K562 (cell line): ENCODE measurements at regions not wholly inside any gene's neighbourhood (a gene's known extent, or its start where the extent isn't known, plus 50 kb on each side); places are given as distances from the start of the nearest gene placed in this dataset.

ENCODE experiments used
- ATAC-seq: fragments of 200-7000 bp; cut with Tn5 transposase; 3 replicates; pipeline ENCODE4 v1.9.1; 2020; ENCODE audit warnings: moderate library complexity
- BruUV-seq: library from RNA; stranded (reverse); fragments of 400-500 nt; replicated peaks from 2 replicates; lab custom pipeline; 2021; lab: Mats Ljungman, UMichigan
- CTCF ChIA-PET: fragments of 300-600 bp; formaldehyde crosslinking; extraction: SDS; loops from one replicate; lab custom pipeline; 2021; ENCODE audit warnings: low intra/inter-chr PET ratio; lab: Yijun Ruan, JAX
- POLR2A ChIA-PET: fragments of 300-600, 350-650 bp; sonication (Branson Sonifier 250); formaldehyde crosslinking; extraction: SDS; loops from one replicate; lab custom pipeline; 2021; ENCODE audit warnings: antibody characterized with exemption, inconsistent platforms; lab: Yijun Ruan, JAX
- DNase-seq, 4 experiments: peaks; one replicate each; pipeline versions ENCODE4 v3.0.0 to v3.0.0-alpha.2; 2011 to 2018; ENCODE audit warnings: low spot score in 3 of 4, mixed read lengths in 3 of 4; ENCODE audit errors: extremely low read depth in 1 of 4
- FAIRE-seq: peaks from 2 replicates; lab custom pipeline; 2011; peaks lifted over from hg19 to GRCh38; lab: Jason Lieb, UNC
- H2AFZ ChIP-seq: 2 replicates; pipeline ENCODE4 v1.6.0; 2011; ENCODE audit warnings: low read depth, low read length, control low read depth, inconsistent platforms
- H3K27ac ChIP-seq: fragments of 200-600 bp; 3 replicates; pipeline ENCODE4 v1.8.0; 2011; ENCODE audit warnings: low read depth, mild to moderate bottlenecking, control low read depth, inconsistent platforms, low read length, moderate library complexity, mixed read lengths; ENCODE audit errors: extremely low read depth
- H3K27me3 ChIP-seq, 2 experiments: fragments of 300-600 bp in 1 of 2; 2 replicates in 1 of 2; 3 replicates in 1 of 2; pipeline versions ENCODE4 v1.6.0 to v1.8.0; 2011; ENCODE audit warnings: inconsistent platforms in 2 of 2, low read length in 2 of 2, mild to moderate bottlenecking in 1 of 2, mixed read lengths in 1 of 2, moderate library complexity in 1 of 2; ENCODE audit not compliant: control insufficient read depth in 2 of 2, insufficient read depth in 2 of 2
- H3K36me3 ChIP-seq: fragments of 300-600 bp; 3 replicates; pipeline ENCODE4 v1.8.0; 2011; ENCODE audit warnings: mild to moderate bottlenecking, low read length, inconsistent platforms; ENCODE audit not compliant: control insufficient read depth, insufficient read depth
- H3K4me1 ChIP-seq, 2 experiments: fragments of 200-600 bp in 1 of 2; replicated peaks in 1 of 2; 2 replicates in 1 of 2; 3 replicates in 1 of 2; pipeline versions ENCODE4 v1.5.1 to v1.8.0; 2011; ENCODE audit warnings: inconsistent platforms in 2 of 2, low read length in 2 of 2, mild to moderate bottlenecking in 1 of 2, mixed read lengths in 1 of 2, moderate library complexity in 1 of 2; ENCODE audit not compliant: control insufficient read depth in 2 of 2, insufficient read depth in 2 of 2
- H3K4me2 ChIP-seq: 2 replicates; pipeline ENCODE4 v1.6.1; 2011; ENCODE audit warnings: low read length, control low read depth, inconsistent platforms, mixed read lengths; ENCODE audit not compliant: insufficient read depth
- H3K4me3 ChIP-seq: fragments of 200-600 bp; sonication (generic), shearing (Covaris generic); 2 replicates; pipeline ENCODE4 v1.5.1; 2016; ENCODE audit warnings: control low read depth, inconsistent platforms
- H3K79me2 ChIP-seq: fragments of 200-600 bp; 3 replicates; pipeline ENCODE4 v1.8.0; 2011; ENCODE audit warnings: low read length, inconsistent platforms; ENCODE audit not compliant: control insufficient read depth, insufficient read depth
- H3K9ac ChIP-seq, 2 experiments: 2 replicates each; pipeline versions ENCODE4 v1.6.0 to v1.6.1; 2011; ENCODE audit warnings: low read depth in 2 of 2, low read length in 2 of 2, control low read depth in 1 of 2, inconsistent platforms in 1 of 2, mild to moderate bottlenecking in 1 of 2, mixed read lengths in 1 of 2; ENCODE audit not compliant: insufficient read depth in 1 of 2
- H3K9me1 ChIP-seq: one replicate; pipeline ENCODE4 v1.6.0; 2011; ENCODE audit warnings: inconsistent platforms, mild to moderate bottlenecking, low read length, moderate library complexity; ENCODE audit not compliant: control insufficient read depth, insufficient read depth
- H3K9me3 ChIP-seq: replicated peaks from 2 replicates; pipeline ENCODE4 v1.5.1; 2011; ENCODE audit warnings: low read depth, low read length, inconsistent platforms; ENCODE audit not compliant: control insufficient read depth, insufficient read depth
- H4K20me1 ChIP-seq: replicated peaks from 2 replicates; pipeline ENCODE4 v1.6.1; 2011; ENCODE audit warnings: low read length, inconsistent platforms, mixed read lengths; ENCODE audit not compliant: control insufficient read depth, insufficient read depth
- CEBPB ChIP-seq: fragments of 450-650 bp; IDR thresholded peaks from 2 replicates; pipeline ENCODE4 v1.6.1; 2016; ENCODE audit warnings: missing genetic modification characterization, missing compliant biosample characterization
- ILK ChIP-seq: fragments of 450-650 bp; IDR thresholded peaks from 2 replicates; pipeline ENCODE4 v1.6.1; 2016; ENCODE audit warnings: missing genetic modification characterization, low read depth, mild to moderate bottlenecking, missing compliant biosample characterization, moderate library complexity, borderline replicate concordance
- NFE2 ChIP-seq: IDR thresholded peaks from 2 replicates; pipeline ENCODE4 v1.6.1; 2014; ENCODE audit warnings: antibody characterized with exemption, low read depth
- PHB ChIP-seq: fragments of 250-450 bp; sonication (Bioruptor Pico); IDR thresholded peaks from 2 replicates; pipeline ENCODE4 v1.5.0; 2021
- WGBS: fragments of 100-300 bp; shearing (Covaris generic); methylation state at CpG from one replicate; pipeline ENCODE4 v1.1.6; 2016; ENCODE audit warnings: low coverage, mixed read lengths; ENCODE audit not compliant: insufficient coverage; ENCODE audit errors: missing lambda C conversion rate; 5-methylcytosine and 5-hydroxymethylcytosine counted together
- in situ Hi-C: fragments of 300-500 bp; cut with MboI; formaldehyde crosslinking; loops from 4 replicates; pipeline ENCODE4 v1.15.0; 2018; ENCODE audit warnings: inconsistent platforms, mixed read lengths
- intact Hi-C: fragments of 100-400 bp; cut with micrococcal nuclease; formaldehyde crosslinking; loops from 2 replicates; pipeline ENCODE4 v1.14.2; 2022
- TF ChIP-seq, protein P1 (sequence below): fragments of 450-650 bp; IDR thresholded peaks from 2 replicates; pipeline ENCODE4 v1.6.1; 2014; ENCODE audit warnings: low read depth, mild to moderate bottlenecking, moderate library complexity, borderline replicate concordance

DNA sequence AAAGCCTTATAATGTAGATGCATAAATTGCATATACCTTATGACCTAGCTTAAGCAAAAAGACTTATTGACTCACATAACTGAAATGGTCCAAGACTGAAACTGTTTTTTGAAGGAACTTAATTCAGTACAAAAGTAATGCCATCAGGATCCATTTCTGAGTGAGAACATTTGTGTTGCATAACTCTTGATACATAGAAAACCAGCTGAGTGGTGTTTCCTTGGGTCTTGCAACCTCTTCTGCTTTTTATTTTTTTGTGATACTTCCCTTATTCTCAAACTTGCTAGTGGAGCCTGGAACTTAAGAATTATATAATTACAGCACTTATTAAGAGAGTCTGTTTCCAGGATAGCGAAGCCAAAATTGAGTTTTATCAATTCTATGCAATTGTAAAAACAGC, 272.0 kb downstream of the MAN2A1 start:
- ChIA-PET CTCF (no interaction called here), POLR2A (no interaction called here)
- intact Hi-C loops (no loop called here), in situ Hi-C loops (no loop called here)
- Histone ChIP-seq H3K36me3 (no peaks in the 10 kb centered on the region), H3K79me2 (no peaks in the 10 kb centered on the region), H3K4me2 (no peak overlapping the region), H3K4me1 (no peaks in the 10 kb centered on the region), H3K9ac (no peak overlapping the region), H3K9me1 (no peaks in the 10 kb centered on the region), H4K20me1 (no peaks in the 10 kb centered on the region), H3K4me3 (no peak overlapping the region), H2AFZ (peak overlapping the region; percentile 37; the same call in 1 of the 2 replicates), H3K27me3 (no peaks in the 10 kb centered on the region), H3K27ac (no peak overlapping the region), H3K9me3 (no peaks in the 10 kb centered on the region)
- FAIRE-seq (no peak), DNase-seq (no peak), ATAC-seq (no peak)
- whole genome bisulfite sequencing = 5% methylated on average over 1 of the region's 1 CpG
- TF ChIP-seq ILK (tag) = no peak
- 0 out of 2 replicates have a peak, but pooled peaks have one; percentile 24 for TF ChIP-seq CEBPB
- BruUV-seq = no TSS peak

DNA sequence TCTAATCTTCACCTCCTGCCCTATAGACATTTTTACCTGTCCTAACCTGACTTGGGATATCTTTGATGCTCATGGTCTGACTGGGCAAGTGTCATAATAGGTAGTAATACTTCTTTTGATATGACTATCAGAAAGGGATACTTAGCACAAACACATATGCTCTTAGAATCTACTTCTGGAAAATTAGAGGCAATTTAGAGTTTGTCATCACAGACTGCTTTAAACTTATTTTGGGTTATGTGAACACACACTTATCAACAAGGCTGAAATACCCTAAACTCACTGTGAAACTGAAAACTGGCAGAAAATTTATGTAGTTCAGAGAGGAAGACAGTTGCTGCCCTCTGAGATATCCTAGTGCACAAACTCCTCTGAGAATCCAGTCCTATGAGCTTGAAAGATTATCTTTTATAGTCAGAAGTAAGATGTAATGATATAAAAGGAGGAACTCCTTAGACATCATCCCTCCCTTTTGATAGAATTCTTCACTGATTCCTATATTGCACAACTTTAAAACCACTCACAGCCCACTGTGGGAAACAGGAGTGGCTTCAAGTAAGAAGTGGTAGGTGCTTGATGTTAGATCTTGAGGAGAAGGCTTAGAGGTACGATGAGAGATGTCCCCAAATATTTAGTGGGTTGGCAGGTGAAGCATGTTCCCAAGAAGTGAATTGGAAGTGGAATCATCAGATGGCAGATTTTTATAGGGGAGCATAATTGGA, 273.3 kb downstream of the MAN2A1 start:
- TF ChIP-seq NFE2 (no peak), PHB (CRISPR knock-in tag) (no peak)
- TF ChIP-seq, protein P1, sequence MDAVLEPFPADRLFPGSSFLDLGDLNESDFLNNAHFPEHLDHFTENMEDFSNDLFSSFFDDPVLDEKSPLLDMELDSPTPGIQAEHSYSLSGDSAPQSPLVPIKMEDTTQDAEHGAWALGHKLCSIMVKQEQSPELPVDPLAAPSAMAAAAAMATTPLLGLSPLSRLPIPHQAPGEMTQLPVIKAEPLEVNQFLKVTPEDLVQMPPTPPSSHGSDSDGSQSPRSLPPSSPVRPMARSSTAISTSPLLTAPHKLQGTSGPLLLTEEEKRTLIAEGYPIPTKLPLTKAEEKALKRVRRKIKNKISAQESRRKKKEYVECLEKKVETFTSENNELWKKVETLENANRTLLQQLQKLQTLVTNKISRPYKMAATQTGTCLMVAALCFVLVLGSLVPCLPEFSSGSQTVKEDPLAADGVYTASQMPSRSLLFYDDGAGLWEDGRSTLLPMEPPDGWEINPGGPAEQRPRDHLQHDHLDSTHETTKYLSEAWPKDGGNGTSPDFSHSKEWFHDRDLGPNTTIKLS = no peak
- FAIRE-seq (no peak), ATAC-seq (no peak), DNase-seq (no peak)
- H2AFZ ChIP-seq = no peak overlapping the region
- no peak overlapping the region for H3K27ac ChIP-seq
- H3K4me2 ChIP-seq = no peak overlapping the region
- no TSS peak for BruUV-seq
- in situ Hi-C loops = no loop called here
- H3K36me3 ChIP-seq = no peaks in the 10 kb centered on the region
- H3K4me1 ChIP-seq = no peaks in the 10 kb centered on the region
- no peaks in the 10 kb centered on the region for H3K79me2 ChIP-seq
- no peaks in the 10 kb centered on the region for H3K9me1 ChIP-seq
- no peak overlapping the region for H3K4me3 ChIP-seq
- no peak overlapping the region for H3K9ac ChIP-seq
- H3K9me3 ChIP-seq = no peaks in the 10 kb centered on the region
- intact Hi-C loops = no loop called here
- H4K20me1 ChIP-seq = no peaks in the 10 kb centered on the region
- no peaks in the 10 kb centered on the region for H3K27me3 ChIP-seq
- CTCF ChIA-PET = no interaction called here
- WGBS = 13% methylated on average over 1 of the region's 1 CpG
- POLR2A ChIA-PET = no interaction called here
